SKM-1 treated with dmso at 0.1 percent for 144 hours (cell line): ENCODE measurements at regions not wholly inside any gene's neighbourhood (a gene's known extent, or its start where the extent isn't known, plus 50 kb on each side); places are given as distances from the start of the nearest gene placed in this dataset.

Source experiments
- DNase-seq: peaks from one replicate; lab custom pipeline; 2025; ENCODE audit not compliant: unreplicated experiment; lab: John Stamatoyannopoulos, UW

DNA sequence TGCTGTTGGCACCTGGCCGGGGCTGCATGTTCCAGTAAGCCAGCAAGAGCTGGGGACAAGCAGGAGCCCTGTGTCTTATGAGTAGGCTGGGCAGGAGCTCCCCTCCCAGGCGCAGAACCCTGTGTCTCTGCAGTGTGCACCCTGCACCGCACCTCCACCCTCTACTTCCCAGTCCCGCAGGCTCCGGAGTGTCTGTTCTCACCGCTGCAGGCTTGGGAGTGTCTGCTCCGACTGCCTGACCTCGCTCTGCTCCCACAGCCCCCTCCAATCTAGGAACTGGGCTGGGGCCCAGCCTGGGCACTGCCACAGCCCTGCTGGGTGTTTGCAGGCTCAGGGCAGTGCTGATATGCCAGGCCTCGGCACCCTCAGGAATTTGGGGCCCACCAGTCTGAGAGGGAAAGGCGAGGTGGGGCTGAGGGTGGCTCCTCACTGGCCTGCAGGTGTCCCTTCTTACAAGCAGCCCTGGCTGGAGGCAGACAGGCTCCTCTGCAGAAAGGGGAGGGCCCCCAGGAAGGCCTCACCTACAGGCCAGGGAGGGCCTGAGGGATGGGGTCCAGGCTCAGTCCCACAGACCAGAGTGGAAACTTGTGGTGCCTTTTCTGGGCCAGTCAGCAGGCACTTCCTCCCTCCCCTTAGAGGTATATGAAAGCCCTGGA lies 871.6 kb upstream of the GJE1 start:
- peak; percentile 11 for DNase-seq

DNA sequence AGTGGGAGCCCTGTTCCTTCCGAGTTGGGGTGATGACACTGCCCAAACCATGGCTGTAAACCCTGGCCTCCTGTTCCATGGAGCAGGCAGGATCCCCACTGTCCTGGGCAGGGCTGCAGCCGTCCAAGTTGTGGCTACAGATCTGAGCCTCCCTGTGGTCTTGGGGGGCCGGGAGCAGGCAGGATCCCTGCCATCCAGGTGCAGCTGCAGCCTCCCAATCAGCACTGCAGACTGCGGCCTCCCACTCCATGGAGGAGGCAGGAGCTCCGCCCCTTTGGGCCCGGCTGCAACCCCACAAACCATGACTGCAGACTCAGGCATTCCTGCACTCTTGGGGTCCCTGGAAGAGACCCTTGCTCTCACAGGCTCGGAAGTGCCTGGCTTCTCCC lies 872.1 kb upstream of the GJE1 start:
- no peak for DNase-seq

DNA sequence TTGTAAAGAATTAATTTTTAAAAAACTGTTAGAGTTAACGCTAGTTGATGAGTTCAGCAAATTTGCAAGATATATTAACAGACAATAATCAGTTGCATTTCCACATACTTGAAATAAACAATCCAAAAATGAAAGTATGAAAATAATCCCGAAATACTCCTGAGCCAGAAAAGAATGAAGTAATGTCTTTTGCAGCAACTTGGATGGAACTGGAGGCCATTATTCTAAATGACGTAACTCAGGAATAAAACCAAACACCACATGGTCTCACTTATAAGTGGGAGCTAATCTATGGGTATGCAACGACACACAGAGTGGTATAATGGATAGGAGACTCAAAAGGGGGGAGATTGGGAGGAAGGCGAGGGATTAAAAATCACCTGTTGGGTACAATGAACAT lies 872.9 kb upstream of the GJE1 start:
- DNase-seq: no peak

DNA sequence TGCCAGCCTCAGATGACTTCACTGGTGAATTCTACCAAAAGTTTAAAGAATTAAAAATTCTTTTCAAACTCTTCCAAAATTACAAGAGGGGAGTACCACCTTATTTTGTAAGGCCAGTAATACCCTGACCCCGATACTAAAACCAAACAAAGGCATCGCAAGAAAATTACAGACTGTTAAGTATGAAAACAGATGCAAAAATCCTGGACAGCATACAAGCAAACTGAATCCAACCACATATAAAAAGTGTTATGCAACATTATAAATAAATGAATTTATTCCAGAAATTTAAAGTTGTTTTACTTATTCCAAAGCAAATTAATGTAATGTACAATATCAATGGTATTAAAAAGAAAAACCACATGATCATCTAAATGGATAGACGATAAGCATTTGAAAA lies 873.6 kb upstream of the GJE1 start:
- DNase-seq: no peak

DNA sequence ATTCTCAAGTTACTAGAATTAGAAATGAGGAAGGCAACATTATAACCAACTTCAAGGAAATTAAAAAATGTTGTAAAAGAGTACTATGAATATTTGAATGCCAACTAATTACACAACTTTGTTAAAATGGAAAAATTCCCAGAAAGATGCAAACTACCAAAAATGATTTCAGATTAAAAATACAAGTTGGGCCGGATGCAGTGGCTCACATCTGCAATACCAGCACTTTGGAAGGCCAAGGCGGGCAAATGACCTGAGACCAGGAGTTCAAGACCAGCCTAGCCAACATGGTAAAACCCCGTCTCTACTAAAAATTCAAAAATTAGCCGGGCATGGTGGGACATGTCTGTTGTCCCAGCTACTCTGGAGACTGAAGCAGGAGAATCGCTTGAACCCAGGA lies 874.2 kb upstream of the GJE1 start:
- no peak for DNase-seq

DNA sequence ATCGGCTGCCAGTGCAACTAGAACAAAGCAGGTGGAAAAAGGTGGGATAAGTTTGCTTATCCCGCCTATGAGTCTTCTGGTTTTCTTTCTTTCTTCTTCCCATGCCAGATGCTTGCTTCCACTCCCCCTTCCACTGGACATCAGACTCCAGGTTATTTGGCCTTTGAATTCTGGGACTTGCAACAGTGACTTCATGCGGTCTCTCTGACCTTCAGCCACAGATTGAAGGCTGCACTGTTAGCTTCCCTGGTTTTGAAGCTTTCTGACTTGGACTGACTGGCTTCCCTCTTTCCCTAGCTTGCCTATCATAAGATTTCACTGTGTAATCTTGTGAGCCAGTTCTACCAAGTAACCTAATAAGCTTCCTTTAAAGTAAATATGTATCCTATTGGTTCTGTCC lies 878.4 kb upstream of the GJE1 start:
- DNase-seq: no peak

DNA sequence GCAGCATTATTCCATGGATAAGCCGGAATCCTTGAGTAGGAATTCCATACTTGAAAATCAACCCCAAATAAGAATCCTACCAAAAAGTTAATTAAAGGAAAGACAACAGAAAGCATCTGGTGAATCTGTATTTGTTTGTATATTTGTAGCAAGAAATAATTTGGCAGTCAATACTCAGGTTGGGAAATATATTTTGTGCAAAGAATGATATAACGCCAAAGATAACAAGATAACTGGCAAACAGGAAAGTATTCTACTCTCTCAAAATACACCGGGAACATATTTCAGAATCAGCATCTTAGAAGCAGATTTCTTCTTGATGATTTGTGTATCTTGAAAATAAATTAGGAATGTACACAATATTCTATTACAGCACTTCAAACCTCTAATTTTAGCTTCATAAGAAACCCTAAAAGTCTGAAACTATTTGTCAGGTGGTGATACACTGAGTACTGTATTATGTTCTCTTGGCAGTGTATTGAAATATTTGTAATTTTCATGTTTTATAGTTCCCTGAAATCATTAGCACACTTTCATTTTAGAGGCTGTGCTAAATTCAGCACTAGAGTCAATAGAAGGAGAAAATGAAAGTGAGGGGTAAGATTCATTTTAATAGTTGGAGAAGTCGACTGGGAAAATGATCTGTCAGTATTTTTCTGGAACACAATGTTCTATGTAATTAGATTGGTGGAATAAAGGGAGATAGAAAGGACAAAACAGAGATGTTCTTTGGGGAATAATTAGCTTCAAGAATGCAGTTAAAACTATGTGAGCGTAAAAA lies 879.7 kb upstream of the GJE1 start:
- no peak for DNase-seq

DNA sequence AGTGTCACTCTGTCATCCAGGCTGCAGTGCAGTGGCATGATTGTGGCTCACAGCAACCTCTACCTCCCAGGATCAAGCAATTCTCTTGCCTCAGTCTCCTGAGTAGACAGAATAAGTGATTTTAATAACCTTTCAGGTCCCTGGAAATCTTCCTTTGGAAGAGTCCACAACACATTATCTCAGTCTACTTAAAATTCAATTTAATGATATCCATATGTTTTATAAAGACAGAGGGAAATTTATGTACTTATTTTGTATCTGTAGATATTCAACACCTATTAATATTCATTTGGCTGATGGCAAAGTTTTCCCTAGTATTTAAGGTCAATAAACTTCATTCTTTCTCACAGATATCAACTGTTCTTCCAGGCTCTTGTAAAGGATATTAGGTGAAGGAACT lies 881.4 kb upstream of the GJE1 start:
- no peak for DNase-seq

DNA sequence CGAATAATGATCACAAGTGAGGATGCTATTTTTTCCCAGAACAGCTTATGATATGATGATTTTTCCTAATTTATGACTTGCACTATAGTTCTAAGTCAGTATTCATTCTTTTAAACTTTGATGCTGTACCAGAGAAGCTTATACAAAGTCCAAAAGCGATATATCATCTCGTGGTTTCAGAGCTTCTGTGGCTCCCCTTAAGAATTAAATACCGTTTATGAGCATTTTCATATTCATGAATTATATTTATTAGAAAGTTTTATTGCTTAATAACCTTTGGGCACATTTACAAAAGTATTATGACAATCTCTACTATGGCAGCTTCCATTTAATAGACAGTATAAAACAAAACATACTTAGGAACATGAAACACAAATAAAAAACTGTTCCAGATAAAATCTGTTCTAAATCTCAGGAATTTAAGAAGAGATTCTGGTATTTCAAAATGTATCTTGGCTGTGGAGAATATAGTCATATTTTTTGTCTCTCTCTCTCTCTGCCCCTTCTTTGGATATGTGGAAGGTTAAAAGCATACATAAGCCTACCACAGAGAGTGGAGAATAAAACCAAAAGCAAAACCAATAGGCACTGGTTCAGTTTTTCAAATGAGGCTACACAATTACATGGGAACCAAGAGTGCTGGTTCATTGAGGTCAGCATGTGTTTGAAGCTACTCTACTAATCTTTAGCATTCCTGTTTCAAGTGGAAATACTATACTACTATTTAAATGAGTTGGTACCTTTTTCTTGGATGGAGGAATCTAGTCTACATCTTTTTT lies 884.5 kb upstream of the GJE1 start:
- DNase-seq: no peak

DNA sequence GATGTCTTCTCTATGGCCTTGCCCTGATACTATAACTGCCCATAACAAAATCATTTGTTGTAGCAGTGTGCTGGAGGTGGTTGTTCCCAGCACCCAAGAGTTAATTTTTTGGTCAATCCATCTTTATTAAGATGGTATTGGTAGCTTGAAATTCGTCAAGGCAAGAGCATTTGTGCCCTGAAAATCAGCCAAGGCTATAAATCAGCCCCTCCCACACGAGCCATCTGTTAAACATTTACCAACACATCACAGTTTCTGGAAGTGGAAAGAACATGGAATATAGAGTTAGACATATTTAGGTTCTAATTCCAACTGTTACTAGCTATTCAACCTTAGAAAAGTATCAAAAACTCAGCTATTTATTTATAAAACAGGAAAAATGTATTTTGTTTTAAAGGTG lies 888.4 kb upstream of the GJE1 start:
- no peak for DNase-seq

DNA sequence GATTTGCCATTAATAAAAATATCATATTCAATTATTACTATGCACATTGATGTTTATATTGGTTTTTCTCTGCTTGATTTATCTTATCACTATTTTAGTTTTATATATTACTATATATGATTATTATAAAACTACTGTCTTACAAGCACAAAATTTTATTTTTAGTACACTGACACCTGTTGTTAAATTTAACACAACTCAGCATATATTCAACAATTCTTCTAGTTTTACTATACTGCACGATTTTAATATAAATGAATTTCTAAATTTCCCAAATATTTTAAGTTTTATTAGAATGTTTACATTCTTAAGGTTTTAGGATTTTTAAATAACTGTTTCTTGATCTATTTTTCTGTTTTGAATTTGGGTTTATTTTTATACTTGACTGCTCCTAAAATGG lies 889.8 kb upstream of the GJE1 start:
- no peak for DNase-seq

DNA sequence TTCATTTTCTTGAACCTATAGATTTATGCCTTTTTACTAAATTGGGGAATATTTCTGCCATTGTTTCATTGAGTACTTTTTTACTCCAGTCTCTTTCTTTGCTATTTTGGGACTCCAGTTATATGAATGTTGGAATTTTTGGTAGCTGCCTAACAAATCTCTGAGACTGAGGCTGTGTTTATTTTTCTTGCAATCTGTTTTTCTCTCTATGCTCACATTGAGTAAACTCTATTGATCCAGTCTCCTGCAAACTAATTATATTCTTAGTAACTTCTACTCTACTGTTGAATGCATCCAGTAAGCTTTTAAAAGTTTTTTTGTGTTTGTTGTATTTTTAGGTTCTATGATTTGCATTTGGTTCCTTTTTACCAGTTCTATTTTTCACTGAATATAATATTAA lies 903.4 kb upstream of the GJE1 start:
- no peak for DNase-seq

DNA sequence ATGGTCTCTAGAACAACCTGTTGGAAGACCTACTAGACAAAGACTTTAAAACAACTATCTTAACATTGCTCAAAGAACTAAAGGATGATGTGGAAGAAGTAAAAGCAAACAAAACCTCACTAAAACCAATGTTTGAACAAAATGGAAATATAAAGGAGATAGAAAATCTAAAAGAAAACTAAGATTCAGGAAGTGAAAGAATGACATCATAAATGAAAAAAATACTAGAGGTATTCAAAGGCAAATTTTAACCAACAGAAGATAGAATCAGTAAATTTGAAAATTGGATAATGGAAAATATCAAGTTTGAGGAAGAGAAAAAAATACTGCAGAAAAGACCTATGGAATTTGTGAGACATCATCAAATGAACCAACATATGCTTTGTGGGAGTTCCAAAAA lies 914.1 kb upstream of the GJE1 start:
- no peak for DNase-seq

DNA sequence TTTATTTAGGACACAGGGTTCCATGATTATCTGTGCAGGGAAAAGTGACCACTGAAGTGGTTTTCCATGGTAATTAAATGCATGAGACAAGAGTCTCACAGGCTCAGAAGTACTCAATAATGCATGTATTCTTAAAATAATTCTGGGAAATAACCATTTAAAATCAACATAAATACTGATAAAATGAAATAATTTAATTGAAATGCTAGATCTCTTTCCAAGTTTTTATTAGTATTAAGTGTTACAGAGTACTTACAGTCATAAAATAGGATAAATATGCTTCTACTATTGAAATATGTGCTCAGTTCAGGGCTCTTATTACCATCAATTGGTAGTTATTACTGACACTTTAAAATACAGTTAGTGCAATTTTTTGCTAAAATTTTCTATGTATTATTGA lies 916.0 kb upstream of the GJE1 start:
- no peak for DNase-seq

DNA sequence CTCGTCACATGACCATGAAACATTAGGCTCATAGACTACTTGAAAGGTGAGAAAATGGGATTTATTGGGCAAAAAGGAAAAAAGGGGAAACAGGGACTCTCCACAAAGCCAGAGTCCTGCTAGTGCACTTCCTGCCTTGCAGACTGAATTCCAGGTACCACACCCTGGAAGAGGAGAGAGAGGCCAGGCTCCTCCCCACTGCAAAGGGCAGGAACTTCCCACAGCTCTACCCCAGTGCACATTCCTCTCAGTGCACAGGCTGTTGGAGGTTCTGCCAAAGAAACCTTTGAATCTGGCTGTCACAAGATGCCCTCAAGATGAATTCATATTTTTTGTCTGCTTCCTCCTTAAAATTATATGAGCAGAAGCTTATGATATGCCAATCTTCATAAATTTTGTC lies 920.4 kb upstream of the GJE1 start:
- no peak for DNase-seq

DNA sequence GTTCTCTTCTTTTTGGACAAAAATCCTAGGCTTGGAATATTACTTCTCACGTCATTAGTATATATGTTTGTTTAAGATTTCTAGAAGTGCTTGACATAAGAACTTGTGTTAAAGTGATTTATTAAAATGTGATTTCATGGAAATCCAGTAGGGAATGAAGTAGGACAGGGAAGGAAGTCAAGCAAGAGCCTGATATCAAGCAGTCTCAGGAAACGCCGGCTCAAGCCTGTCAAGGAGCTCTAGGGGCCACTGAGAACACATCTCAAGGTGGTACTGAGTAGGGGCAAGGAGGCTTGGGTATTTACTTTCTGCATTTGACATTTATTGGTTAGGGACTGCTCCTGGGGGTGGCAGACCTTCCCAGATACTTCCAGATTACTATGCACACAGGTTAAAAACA lies 920.9 kb upstream of the GJE1 start:
- DNase-seq: no peak

DNA sequence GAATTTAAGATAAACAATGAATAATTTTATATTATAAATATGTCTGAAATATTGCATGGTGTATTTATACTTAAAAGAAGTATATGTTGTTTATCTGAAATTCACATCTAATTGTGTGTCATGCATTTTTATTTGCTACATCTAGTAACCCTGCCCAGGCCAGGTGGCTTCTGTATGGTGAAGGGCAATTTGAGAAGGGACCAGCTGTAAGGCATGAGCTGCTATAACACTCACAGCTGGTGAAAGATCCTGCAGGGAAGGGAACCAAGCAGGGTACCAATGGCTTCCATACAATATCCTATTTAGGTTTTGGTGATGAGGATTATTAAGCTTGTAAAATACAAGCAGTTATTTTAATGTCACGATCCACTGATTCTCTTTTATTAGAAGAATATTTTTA lies 921.8 kb upstream of the GJE1 start:
- no peak for DNase-seq

DNA sequence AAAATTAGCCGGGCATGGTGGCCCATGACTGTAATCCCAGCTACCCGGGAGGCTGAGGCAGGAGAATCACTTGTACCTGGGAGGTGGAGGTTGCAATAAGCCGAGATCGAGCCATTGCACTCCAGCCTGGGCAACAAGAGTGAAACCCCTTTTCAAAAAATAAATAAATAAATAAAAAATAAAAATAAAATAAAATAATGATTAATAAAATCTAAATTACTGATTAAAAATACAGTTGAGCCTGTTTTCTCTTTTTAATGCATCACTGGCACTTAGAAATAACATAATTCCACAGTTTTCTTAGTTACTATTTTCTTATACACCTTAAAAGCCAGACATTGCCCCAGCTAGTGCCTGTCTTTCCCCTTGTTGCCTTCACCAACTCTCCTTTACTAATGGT lies 922.8 kb upstream of the GJE1 start:
- DNase-seq: no peak

DNA sequence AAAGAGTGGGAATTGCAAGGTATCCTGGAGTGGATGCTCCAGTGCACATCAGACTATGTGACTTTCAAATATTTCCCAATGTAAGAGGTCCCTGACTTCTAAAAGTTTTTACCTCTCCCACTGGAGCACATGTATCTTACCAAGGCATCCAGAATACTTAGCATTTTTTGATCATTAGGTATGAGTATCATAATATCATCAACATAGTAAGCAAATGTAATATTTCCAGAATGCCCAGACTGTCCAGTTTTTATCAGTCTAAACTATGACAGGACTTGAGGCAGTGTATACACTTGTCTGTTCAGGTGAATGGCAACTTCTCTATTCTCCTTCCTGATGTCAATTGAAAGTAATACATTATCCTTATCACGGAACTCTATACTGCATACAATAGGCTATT lies 924.6 kb upstream of the GJE1 start:
- no peak for DNase-seq

DNA sequence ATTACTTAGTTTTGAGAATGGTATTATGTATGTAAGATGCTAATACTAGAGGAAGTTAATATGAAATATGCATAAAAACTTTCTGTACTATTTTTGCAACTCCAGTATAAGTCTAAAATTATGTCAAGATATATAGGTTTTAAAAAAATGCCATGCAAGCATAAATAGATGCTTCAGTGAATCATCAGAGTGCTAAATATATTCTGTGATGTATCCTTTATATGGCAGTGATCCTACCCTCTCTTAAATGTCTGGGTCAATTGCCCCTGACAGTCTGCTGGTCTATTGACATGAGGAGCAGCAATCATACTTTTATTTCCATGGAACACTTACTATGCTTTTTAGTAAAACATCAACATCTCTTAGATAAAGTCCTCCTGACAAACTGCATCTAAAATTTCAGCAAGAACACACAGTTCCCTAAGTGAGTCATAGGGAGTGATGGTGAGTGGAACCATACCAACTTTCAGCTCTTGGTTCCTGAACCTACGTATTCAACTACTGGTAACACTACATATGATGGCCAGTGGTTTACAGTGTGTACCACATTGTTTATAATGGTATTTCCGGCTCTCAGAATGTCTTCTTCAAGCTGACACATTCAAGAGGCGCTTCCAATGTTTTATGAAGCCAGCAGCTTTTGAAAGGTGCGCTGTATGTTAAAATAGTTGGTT lies 928.7 kb upstream of the GJE1 start:
- no peak for DNase-seq

DNA sequence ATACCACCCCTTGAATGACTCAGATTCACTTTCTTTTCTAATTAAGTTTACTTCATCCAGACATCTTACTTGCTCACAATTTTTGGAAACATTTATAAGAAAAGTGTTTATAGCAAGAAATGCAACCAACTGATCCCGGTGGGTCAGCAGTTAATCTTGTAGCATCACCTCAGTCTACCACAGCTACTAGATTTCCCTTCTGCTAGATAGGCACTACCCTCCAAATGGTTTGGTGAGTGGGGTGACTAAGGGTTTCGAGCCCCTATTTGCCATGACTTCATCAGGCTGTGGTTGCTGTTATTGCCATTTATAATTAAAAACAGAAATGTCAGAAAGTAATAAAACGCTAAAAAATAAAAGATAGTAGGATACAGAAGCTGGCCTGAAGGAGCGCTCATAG lies 930.1 kb upstream of the GJE1 start:
- DNase-seq: no peak

DNA sequence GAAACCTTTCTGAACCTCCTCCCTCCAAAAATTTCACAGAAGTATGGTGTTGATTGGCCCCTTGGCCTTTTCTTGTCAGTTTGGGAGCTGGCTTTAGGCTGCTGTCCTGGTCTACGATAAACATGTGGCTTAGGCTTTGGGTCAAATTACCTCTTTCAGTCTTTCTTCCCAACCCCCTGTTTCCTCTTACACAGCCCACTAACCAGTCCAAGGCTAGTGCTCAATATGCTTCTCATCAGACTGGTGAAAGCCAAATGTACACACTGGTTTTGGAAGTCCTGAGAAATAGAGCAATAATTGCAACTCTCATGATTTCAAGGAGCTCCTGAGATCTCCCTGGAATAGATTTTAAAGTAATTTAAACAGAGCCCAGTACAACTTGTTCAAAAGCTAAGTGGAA lies 933.7 kb upstream of the GJE1 start:
- no peak for DNase-seq
